ENCODE measurements at regions not wholly inside any gene's neighbourhood (a gene's known extent, or its start where the extent isn't known, plus 50 kb on each side); places are given as distances from the start of the nearest gene placed in this dataset.

- FAIRE-seq, result no peak
- no peaks in the 10 kb centered on the region for H3K9me3 ChIP-seq (replicated peaks; ENCODE audit: control insufficient read depth, insufficient read depth, low read length)
- H3K36me3 ChIP-seq (ENCODE audit: control insufficient read depth in 2 of 2, insufficient read depth in 2 of 2, low read length in 1 of 2), result no peaks in the 10 kb centered on the region
- no peak overlapping the region for H3K9ac ChIP-seq (ENCODE audit: control insufficient read depth, insufficient read depth, low read length)
- BruUV-seq (replicated peaks), result no TSS peak
- H3K4me1 ChIP-seq (ENCODE audit: control insufficient read depth, insufficient read depth, low read length), result no peaks in the 10 kb centered on the region
- no peak overlapping the region for H2AFZ ChIP-seq (ENCODE audit: control insufficient read depth, low read depth, low read length)
- ATAC-seq, result peak; percentile 41; the same call in 2 of the 3 replicates
- ChIA-PET CTCF (no interaction called here), SMC1A (ENCODE audit: uncharacterized antibody, unreplicated experiment) (no interaction called here), POLR2A (no interaction called here), RAD21 (ENCODE audit: unreplicated experiment) (no interaction called here)
- H3K27me3 ChIP-seq (replicated peaks in 1 of 2; ENCODE audit: control insufficient read depth in 2 of 2, insufficient read depth in 2 of 2, low read length in 1 of 2), result no peaks in the 10 kb centered on the region
- TF ChIP-seq IRF3 (IDR thresholded peaks at IDR 0.05) (no peak), BACH1 (IDR thresholded peaks at IDR 0.05; ENCODE audit: borderline replicate concordance) (no peak)
- H3K4me2 ChIP-seq (ENCODE audit: control insufficient read depth, insufficient read depth), result no peak overlapping the region
- intact Hi-C loops (cut with micrococcal nuclease; ENCODE audit: unreplicated experiment), result no loop called here
- no peak overlapping the region for H3K27ac ChIP-seq (ENCODE audit: control insufficient read depth, insufficient read depth)
- no peak overlapping the region for H3K4me3 ChIP-seq
- WGBS (ENCODE audit: insufficient coverage, insufficient replicate concordance, low lambda C conversion rate, missing lambda C conversion rate), result 22% methylated on average over 3 of the region's 3 CpGs
- in situ Hi-C loops (cut with MboI), result no loop called here
- no peak for DNase-seq (ENCODE audit: low read depth, low spot score)
- no peaks in the 10 kb centered on the region for H3K79me2 ChIP-seq (ENCODE audit: control insufficient read depth, insufficient read depth, low read length)
- H4K20me1 ChIP-seq (ENCODE audit: control insufficient read depth, insufficient read depth), result no peaks in the 10 kb centered on the region
These were observed 158.6 kb upstream of the CDH8 start for GRCh38 chr16:62194828-62195227.

- in situ Hi-C loops (cut with MboI) (no loop called here), intact Hi-C loops (cut with micrococcal nuclease; ENCODE audit: unreplicated experiment) (loop anchor here (2.0 kb wide), 1 partner anchor 1100 kb away; no protein-coding TSS in a partner anchor)
- Histone ChIP-seq H3K4me3 (no peak overlapping the region), H3K9me3 (replicated peaks; ENCODE audit: control insufficient read depth, insufficient read depth, low read length) (no peaks in the 10 kb centered on the region), H4K20me1 (ENCODE audit: control insufficient read depth, insufficient read depth) (no peaks in the 10 kb centered on the region), H3K4me1 (ENCODE audit: control insufficient read depth, insufficient read depth, low read length) (no peaks in the 10 kb centered on the region), H3K79me2 (ENCODE audit: control insufficient read depth, insufficient read depth, low read length) (no peaks in the 10 kb centered on the region), H3K27me3 (replicated peaks in 1 of 2; ENCODE audit: control insufficient read depth in 2 of 2, insufficient read depth in 2 of 2, low read length in 1 of 2) (no peaks in the 10 kb centered on the region), H2AFZ (ENCODE audit: control insufficient read depth, low read depth, low read length) (no peak overlapping the region), H3K27ac (ENCODE audit: control insufficient read depth, insufficient read depth) (no peak overlapping the region), H3K4me2 (ENCODE audit: control insufficient read depth, insufficient read depth) (no peak overlapping the region), H3K36me3 (ENCODE audit: control insufficient read depth in 2 of 2, insufficient read depth in 2 of 2, low read length in 1 of 2) (no peaks in the 10 kb centered on the region), H3K9ac (ENCODE audit: control insufficient read depth, insufficient read depth, low read length) (no peak overlapping the region)
- TF ChIP-seq MEF2A (IDR thresholded peaks at IDR 0.05; ENCODE audit: insufficient read depth, low read depth, low read length) (no peak), CTCF (IDR thresholded peaks at IDR 0.05 in 2 of 3, conservative IDR thresholded peaks at IDR 0.05 in 1 of 3; ENCODE audit: control insufficient read depth in 2 of 3, extremely low read depth in 1 of 3, insufficient read depth in 1 of 3, low read depth in 3 of 3, low read length in 3 of 3) (peak; percentile 29 to 43 (median 40); a peak in 4 of 6 replicates), SMC3 (IDR thresholded peaks at IDR 0.05; ENCODE audit: borderline replicate concordance, low read length) (peak; percentile 38; the same call in 1 of the 2 replicates), RAD21 (IDR thresholded peaks at IDR 0.05; ENCODE audit: insufficient read depth, low read depth, low read length) (peak; percentile 48; the same call in 1 of the 2 replicates)
- CTCF ChIA-PET, result interaction anchor here (0.7 to 2.9 kb wide), 6 partner anchors 10 to 1099 kb away, joined by 3 to 21 read pairs (median 4); no protein-coding TSS in a partner anchor
- FAIRE-seq, result no peak
- RAD21 ChIA-PET (ENCODE audit: unreplicated experiment), result interaction anchor here (2.1 kb wide), 1 partner anchor 1099 kb away, joined by 15 read pairs; no protein-coding TSS in a partner anchor
- SMC1A ChIA-PET (ENCODE audit: uncharacterized antibody, unreplicated experiment), result interaction anchor here (0.9 to 1.1 kb wide), 3 partner anchors 14 to 1099 kb away, joined by 3 to 4 read pairs (median 3); no protein-coding TSS in a partner anchor
- WGBS (ENCODE audit: insufficient coverage, insufficient replicate concordance, low lambda C conversion rate, missing lambda C conversion rate), result 34% methylated on average over 2 of the region's 2 CpGs
- no peak for DNase-seq (ENCODE audit: low read depth, low spot score)
- ATAC-seq, result peak; percentile 52; the same call in 1 of the 3 replicates
- POLR2A ChIA-PET, result no interaction called here
- no TSS peak for BruUV-seq (replicated peaks)
These were observed 154.2 kb upstream of the CDH8 start for GRCh38 chr16:62190426-62190825.
